ENCODE measurements at regions not wholly inside any gene's neighbourhood (a gene's known extent, or its start where the extent isn't known, plus 50 kb on each side); places are given as distances from the start of the nearest gene placed in this dataset.

GRCh38 chr21:9738527-9738926 is 782.9 kb upstream of the TPTE start:
- intact Hi-C loops (cut with micrococcal nuclease), result no loop called here
- Histone ChIP-seq H3K9ac (ENCODE audit: insufficient read depth in 1 of 2, low read depth in 2 of 2, low read length in 2 of 2) (no peak overlapping the region), H2AFZ (ENCODE audit: low read depth, low read length) (no peak overlapping the region), H3K9me3 (replicated peaks; ENCODE audit: control insufficient read depth, insufficient read depth, low read depth, low read length) (no peaks in the 10 kb centered on the region), H3K4me3 (no peak overlapping the region), H4K20me1 (replicated peaks; ENCODE audit: control insufficient read depth, insufficient read depth, low read length) (no peaks in the 10 kb centered on the region), H3K4me2 (ENCODE audit: insufficient read depth, low read length) (no peak overlapping the region), H3K4me1 (replicated peaks in 1 of 2; ENCODE audit: control insufficient read depth in 2 of 2, insufficient read depth in 2 of 2, low read length in 2 of 2) (no peaks in the 10 kb centered on the region), H3K79me2 (ENCODE audit: control insufficient read depth, insufficient read depth, low read length) (no peaks in the 10 kb centered on the region), H3K27me3 (ENCODE audit: control insufficient read depth in 2 of 2, insufficient read depth in 2 of 2, low read length in 2 of 2) (no peaks in the 10 kb centered on the region; a peak in 1 of 5 replicates), H3K9me1 (ENCODE audit: control insufficient read depth, insufficient read depth, low read length) (no peaks in the 10 kb centered on the region), H3K27ac (ENCODE audit: extremely low read depth, low read depth, low read length) (no peak overlapping the region), H3K36me3 (ENCODE audit: control insufficient read depth, insufficient read depth, low read length) (no peaks in the 10 kb centered on the region)
- FAIRE-seq, result no peak
- CTCF ChIA-PET (ENCODE audit: low intra/inter-chr PET ratio), result no interaction called here
- TF ChIP-seq RBM14 (IDR thresholded peaks at IDR 0.05; ENCODE audit: borderline replicate concordance, insufficient read depth, low read depth, low read length) (no peak), SAP30 (IDR thresholded peaks at IDR 0.05; ENCODE audit: borderline replicate concordance, insufficient read depth, low read depth, low read length, poor library complexity, severe bottlenecking) (no peak), CHD4 (IDR thresholded peaks at IDR 0.05; ENCODE audit: insufficient read depth, insufficient replicate concordance, low read depth, low read length, poor library complexity, severe bottlenecking) (no peak), ZNF165 (CRISPR knock-in tag; IDR thresholded peaks at IDR 0.05; ENCODE audit: borderline replicate concordance) (no peak), ZBTB17 (CRISPR knock-in tag; IDR thresholded peaks at IDR 0.05) (no peak), ZNF586 (CRISPR knock-in tag; conservative IDR thresholded peaks at IDR 0.05) (no peak), FOXK1 (CRISPR knock-in tag; IDR thresholded peaks at IDR 0.05; ENCODE audit: borderline replicate concordance) (no peak), GTF2A2 (tag; IDR thresholded peaks at IDR 0.05) (no peak), ATF1 (CRISPR knock-in tag; IDR thresholded peaks at IDR 0.05) (no peak), ATF1 (tag; IDR thresholded peaks at IDR 0.05) (no peak), ASH1L (IDR thresholded peaks at IDR 0.05; ENCODE audit: borderline replicate concordance, low read depth, partially characterized antibody) (no peak), TCFL5 (CRISPR knock-in tag; conservative IDR thresholded peaks at IDR 0.05) (no peak)
- TF ChIP-seq, protein P1, sequence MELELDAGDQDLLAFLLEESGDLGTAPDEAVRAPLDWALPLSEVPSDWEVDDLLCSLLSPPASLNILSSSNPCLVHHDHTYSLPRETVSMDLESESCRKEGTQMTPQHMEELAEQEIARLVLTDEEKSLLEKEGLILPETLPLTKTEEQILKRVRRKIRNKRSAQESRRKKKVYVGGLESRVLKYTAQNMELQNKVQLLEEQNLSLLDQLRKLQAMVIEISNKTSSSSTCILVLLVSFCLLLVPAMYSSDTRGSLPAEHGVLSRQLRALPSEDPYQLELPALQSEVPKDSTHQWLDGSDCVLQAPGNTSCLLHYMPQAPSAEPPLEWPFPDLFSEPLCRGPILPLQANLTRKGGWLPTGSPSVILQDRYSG (tag; conservative IDR thresholded peaks at IDR 0.05; ENCODE audit: low read depth), result no peak
- TF ChIP-seq, protein P2, sequence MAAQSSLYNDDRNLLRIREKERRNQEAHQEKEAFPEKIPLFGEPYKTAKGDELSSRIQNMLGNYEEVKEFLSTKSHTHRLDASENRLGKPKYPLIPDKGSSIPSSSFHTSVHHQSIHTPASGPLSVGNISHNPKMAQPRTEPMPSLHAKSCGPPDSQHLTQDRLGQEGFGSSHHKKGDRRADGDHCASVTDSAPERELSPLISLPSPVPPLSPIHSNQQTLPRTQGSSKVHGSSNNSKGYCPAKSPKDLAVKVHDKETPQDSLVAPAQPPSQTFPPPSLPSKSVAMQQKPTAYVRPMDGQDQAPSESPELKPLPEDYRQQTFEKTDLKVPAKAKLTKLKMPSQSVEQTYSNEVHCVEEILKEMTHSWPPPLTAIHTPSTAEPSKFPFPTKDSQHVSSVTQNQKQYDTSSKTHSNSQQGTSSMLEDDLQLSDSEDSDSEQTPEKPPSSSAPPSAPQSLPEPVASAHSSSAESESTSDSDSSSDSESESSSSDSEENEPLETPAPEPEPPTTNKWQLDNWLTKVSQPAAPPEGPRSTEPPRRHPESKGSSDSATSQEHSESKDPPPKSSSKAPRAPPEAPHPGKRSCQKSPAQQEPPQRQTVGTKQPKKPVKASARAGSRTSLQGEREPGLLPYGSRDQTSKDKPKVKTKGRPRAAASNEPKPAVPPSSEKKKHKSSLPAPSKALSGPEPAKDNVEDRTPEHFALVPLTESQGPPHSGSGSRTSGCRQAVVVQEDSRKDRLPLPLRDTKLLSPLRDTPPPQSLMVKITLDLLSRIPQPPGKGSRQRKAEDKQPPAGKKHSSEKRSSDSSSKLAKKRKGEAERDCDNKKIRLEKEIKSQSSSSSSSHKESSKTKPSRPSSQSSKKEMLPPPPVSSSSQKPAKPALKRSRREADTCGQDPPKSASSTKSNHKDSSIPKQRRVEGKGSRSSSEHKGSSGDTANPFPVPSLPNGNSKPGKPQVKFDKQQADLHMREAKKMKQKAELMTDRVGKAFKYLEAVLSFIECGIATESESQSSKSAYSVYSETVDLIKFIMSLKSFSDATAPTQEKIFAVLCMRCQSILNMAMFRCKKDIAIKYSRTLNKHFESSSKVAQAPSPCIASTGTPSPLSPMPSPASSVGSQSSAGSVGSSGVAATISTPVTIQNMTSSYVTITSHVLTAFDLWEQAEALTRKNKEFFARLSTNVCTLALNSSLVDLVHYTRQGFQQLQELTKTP (IDR thresholded peaks at IDR 0.05; ENCODE audit: low read depth in 1 of 2, partially characterized antibody in 2 of 2), result no peak
- TF ChIP-seq, protein P3, sequence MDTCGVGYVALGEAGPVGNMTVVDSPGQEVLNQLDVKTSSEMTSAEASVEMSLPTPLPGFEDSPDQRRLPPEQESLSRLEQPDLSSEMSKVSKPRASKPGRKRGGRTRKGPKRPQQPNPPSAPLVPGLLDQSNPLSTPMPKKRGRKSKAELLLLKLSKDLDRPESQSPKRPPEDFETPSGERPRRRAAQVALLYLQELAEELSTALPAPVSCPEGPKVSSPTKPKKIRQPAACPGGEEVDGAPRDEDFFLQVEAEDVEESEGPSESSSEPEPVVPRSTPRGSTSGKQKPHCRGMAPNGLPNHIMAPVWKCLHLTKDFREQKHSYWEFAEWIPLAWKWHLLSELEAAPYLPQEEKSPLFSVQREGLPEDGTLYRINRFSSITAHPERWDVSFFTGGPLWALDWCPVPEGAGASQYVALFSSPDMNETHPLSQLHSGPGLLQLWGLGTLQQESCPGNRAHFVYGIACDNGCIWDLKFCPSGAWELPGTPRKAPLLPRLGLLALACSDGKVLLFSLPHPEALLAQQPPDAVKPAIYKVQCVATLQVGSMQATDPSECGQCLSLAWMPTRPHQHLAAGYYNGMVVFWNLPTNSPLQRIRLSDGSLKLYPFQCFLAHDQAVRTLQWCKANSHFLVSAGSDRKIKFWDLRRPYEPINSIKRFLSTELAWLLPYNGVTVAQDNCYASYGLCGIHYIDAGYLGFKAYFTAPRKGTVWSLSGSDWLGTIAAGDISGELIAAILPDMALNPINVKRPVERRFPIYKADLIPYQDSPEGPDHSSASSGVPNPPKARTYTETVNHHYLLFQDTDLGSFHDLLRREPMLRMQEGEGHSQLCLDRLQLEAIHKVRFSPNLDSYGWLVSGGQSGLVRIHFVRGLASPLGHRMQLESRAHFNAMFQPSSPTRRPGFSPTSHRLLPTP (IDR thresholded peaks at IDR 0.05; ENCODE audit: borderline replicate concordance, extremely low read depth, insufficient read length), result no peak
- DNase-seq (ENCODE audit: extremely low read depth in 1 of 4, low spot score in 3 of 4), result no peak
- no peak for ATAC-seq
- BruUV-seq (replicated peaks), result no TSS peak
- POLR2A ChIA-PET, result no interaction called here
- 0% methylated on average over 2 of the region's 2 CpGs for WGBS (ENCODE audit: insufficient coverage, low coverage, missing lambda C conversion rate)
- in situ Hi-C loops (cut with MboI), result no loop called here
